ENCODE measurements at regions not wholly inside any gene's neighbourhood (a gene's known extent, or its start where the extent isn't known, plus 50 kb on each side); places are given as distances from the start of the nearest gene placed in this dataset.

DNA sequence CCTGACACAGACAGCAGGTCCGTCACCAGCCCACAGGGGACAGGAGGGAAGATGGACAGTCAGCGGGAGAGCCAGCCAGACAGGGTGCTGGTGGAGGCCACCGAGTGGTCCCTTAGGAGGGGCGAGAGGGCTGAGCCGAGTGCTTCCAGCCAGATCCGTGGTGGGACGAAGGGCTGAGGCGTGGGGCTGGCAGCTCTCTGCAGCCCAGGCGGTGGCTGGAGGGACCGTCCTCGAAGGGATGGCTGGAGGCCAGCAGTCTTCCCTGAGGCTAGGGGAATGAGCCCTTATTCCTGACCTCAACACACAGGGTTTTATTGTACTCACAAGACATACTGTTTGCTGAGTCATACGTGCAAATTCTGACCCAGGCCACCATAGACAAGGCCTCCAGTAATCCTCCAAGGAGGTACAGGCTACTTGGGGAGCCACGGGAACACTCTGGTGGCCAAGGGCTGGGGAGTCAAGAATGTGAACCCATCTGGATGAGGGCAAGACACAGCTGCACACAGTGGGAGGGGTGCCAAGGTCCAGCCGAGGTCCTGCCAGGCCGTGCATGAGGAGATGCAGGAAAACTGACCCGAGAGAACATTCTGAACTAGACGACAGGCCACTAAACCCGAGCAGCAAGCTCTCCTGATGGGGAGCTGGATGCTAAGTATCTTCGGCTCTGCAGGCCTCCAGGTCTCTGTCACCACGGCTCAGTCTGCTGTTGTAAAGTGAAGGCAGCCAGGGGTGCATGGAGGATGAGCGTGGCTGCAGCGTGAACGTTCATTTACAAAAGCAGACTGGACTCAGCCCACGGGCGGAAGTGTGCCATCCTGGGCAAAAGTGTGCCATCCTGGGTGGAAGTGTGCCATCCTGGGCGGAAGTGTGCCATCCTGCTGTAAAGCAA lies 242.5 kb downstream of the TTLL2 start:
- Histone ChIP-seq H3K4me1 (ENCODE audit: control insufficient read depth, insufficient read depth, low read length) (no peaks in the 10 kb centered on the region), H3K27ac (ENCODE audit: low read depth, low read length) (no peak overlapping the region), H3K4me3 (ENCODE audit: low read length) (no peak overlapping the region), H3K36me3 (ENCODE audit: control insufficient read depth, insufficient read depth, low read length) (no peaks in the 10 kb centered on the region), H3K9ac (ENCODE audit: low read length) (no peak overlapping the region), H3K27me3 (ENCODE audit: control insufficient read depth, insufficient read depth, low read length) (no peaks in the 10 kb centered on the region)

DNA sequence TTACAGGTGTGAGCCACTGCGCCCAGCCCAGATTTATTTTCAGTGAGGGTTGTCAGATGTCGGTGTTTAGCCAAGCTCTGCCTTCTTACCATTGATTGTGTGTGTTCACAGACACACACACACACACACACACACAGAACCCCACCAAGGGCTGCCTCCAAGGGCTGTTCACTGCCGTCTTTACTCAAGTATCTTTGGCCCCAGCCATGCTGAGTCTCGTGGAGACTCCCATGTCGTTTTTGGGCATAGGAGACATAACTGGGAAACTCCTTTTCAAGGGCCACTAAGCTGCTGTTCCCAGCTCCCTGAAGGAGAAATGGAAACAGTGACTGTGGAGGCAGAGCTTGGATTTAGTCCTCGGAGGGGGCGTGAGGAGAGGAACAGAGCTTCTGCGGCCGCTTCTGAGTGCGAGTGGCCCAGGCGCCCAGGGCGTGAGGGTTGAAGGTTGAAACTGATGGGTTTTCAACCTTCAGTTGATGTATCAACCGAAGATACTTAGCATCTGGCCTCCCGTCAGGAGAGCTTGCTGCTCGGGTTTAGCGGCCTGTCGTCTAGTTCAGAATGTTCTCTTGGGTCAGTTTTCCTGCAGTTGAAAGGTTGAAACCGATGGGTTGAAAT lies 243.6 kb downstream of the TTLL2 start:
- no peaks in the 10 kb centered on the region for H3K36me3 ChIP-seq (ENCODE audit: control insufficient read depth, insufficient read depth, low read length)
- H3K27me3 ChIP-seq (ENCODE audit: control insufficient read depth, insufficient read depth, low read length), result no peaks in the 10 kb centered on the region
- H3K9ac ChIP-seq (ENCODE audit: low read length), result no peak overlapping the region
- H3K4me1 ChIP-seq (ENCODE audit: control insufficient read depth, insufficient read depth, low read length), result no peaks in the 10 kb centered on the region
- H3K27ac ChIP-seq (ENCODE audit: low read depth, low read length), result no peak overlapping the region
- no peak overlapping the region for H3K4me3 ChIP-seq (ENCODE audit: low read length)

DNA sequence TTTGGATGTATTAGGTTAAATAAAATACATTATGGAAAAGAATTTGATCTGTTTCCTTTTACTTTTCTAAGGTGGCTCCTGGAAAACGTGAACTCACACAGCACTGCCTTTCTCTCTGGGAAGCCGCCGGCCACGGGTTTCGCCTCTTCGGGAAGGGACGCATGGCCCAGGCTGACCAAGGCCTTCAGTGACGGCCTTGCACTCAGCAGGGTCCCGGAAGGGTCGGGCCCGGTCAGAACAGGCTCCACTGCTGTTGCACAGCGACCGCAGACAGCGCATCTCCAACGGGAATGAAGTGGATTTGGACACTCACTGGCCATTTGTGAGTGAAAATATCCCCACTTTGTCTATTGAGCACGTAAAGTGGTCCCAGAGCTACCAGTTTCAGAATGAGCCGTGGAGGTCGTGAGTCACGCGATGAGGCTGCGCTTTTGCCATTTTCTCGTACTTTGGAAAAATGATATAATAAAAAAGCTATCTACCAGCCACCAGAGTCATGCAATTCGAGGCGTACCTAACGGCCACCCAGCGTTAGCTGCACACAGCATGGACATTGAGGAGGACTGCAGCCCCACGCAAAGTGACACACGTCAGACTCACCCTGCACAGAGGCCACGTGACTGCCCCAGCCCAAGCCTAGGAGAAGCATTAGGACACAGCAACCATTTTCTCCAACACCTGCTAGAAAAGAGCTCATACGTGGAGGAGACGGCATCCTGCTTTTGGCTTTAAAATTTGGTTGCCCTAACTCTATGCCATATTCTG lies 244.3 kb downstream of the TTLL2 start:
- Histone ChIP-seq H3K36me3 (ENCODE audit: control insufficient read depth, insufficient read depth, low read length) (no peaks in the 10 kb centered on the region), H3K9ac (ENCODE audit: low read length) (no peak overlapping the region), H3K27ac (ENCODE audit: low read depth, low read length) (no peak overlapping the region), H3K4me1 (ENCODE audit: control insufficient read depth, insufficient read depth, low read length) (no peaks in the 10 kb centered on the region), H3K4me3 (ENCODE audit: low read length) (no peak overlapping the region), H3K27me3 (ENCODE audit: control insufficient read depth, insufficient read depth, low read length) (no peaks in the 10 kb centered on the region)

DNA sequence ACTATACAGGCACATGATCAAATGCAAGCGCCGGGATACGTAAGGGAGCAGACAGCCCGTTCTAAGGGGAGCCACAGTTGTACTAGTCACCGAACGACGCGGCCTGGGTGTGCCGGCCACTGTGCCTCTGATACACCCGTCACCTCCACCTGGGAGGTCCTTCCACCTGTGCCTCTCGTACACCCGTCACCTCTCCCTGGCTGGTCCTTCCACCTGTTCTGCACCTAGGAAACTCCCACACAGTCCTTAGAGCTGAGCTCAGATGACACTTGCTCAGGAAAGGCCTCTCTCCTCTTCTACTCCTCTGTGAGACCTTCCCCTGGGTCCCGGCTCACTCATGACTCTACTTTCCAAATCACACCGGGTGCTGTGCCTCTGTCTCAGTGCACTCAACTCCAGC lies 245.0 kb downstream of the TTLL2 start:
- H3K9ac ChIP-seq (ENCODE audit: low read length), result no peak overlapping the region
- no peaks in the 10 kb centered on the region for H3K27me3 ChIP-seq (ENCODE audit: control insufficient read depth, insufficient read depth, low read length)
- H3K4me1 ChIP-seq (ENCODE audit: control insufficient read depth, insufficient read depth, low read length), result no peaks in the 10 kb centered on the region
- H3K4me3 ChIP-seq (ENCODE audit: low read length), result no peak overlapping the region
- no peaks in the 10 kb centered on the region for H3K36me3 ChIP-seq (ENCODE audit: control insufficient read depth, insufficient read depth, low read length)
- H3K27ac ChIP-seq (ENCODE audit: low read depth, low read length), result no peak overlapping the region

DNA sequence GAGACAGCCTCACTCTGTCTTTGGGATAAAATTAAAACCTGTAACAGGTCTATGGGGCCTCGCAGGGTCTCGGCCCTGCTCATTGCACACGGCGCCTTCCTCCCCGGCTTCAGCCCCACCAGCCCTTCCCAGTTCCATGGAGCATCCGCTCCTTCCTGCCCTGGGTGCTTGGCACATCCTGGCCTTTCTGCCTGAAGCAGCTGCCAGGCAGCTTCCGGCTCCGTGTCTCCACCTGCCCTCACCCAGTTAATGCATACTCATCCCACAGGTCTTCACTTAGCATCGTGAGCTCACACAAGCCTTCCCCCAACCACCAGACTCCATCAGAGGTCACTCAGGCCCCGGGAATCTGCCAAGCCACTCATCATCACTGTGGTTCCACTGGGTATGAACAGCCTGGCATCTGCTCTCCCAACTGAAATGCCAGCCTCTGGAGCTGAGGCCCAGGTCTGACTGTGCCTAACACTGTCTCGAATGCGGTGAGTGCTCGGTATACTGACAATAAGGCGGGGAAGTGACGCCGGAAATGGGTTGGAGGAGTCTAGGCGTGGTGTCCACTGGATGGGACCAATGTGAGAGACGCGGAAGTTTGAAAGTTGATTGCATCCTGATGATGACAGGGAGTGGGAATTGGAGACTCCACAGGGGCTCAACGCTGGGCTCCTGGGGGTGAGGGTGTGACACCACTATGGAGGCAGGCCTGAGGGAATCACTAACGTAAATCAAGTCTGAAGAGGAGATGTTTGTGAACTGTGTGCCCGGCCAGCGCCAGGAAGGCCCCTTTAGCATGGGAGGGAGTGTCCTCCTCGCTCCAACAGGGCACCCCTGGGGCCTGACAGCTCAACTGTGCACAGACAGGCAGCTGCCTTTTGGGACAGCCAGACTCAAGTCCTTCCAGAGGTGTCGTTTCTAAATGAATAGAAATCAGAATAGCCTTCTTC lies 245.8 kb downstream of the TTLL2 start:
- H3K9ac ChIP-seq (ENCODE audit: low read length), result no peak overlapping the region
- H3K27me3 ChIP-seq (ENCODE audit: control insufficient read depth, insufficient read depth, low read length), result no peaks in the 10 kb centered on the region
- no peak overlapping the region for H3K27ac ChIP-seq (ENCODE audit: low read depth, low read length)
- H3K4me1 ChIP-seq (ENCODE audit: control insufficient read depth, insufficient read depth, low read length), result no peaks in the 10 kb centered on the region
- H3K4me3 ChIP-seq (ENCODE audit: low read length), result no peak overlapping the region
- no peaks in the 10 kb centered on the region for H3K36me3 ChIP-seq (ENCODE audit: control insufficient read depth, insufficient read depth, low read length)

DNA sequence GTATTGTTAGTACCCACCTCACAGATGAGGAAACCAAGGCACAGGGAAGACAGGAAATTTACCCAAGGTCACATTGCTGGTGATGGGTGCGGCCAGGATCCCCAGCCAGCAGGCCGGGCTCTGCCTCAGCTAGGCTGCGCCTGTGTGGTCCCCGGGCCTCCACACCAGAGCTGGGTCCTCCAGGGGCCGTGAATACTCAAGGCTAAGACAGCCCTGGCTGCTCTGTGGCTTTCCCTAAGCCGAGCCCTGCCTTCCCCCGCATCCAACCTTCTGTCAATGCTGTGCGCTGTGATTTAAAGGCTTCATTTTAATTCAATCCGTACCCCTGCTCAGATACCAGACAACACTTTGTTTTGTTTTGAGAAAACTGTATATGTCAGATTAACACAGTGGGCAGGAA lies 246.7 kb downstream of the TTLL2 start:
- Histone ChIP-seq H3K36me3 (ENCODE audit: control insufficient read depth, insufficient read depth, low read length) (no peaks in the 10 kb centered on the region), H3K27ac (ENCODE audit: low read depth, low read length) (no peak overlapping the region), H3K4me1 (ENCODE audit: control insufficient read depth, insufficient read depth, low read length) (no peaks in the 10 kb centered on the region), H3K4me3 (ENCODE audit: low read length) (no peak overlapping the region), H3K9ac (ENCODE audit: low read length) (no peak overlapping the region), H3K27me3 (ENCODE audit: control insufficient read depth, insufficient read depth, low read length) (no peaks in the 10 kb centered on the region)

DNA sequence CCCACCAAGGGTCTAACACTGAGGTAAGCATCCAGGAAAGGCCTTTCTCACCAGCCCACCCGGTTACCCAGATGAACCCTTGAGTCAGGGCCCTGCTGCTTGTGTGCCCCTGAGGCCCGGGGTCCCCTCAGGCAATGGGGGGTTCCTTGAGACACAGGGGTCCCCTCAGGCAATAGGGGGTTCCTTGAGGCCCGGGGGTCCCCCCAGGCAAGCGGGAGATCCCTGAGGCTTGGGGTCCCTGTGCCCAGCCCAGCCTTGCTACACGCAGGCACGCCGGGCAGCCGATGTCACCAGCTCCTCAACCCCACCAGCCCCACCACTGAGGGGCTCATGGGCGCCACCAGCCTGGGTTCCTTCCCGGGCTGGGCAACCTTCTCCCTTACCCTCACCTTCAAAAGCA lies 247.2 kb downstream of the TTLL2 start:
- Histone ChIP-seq H3K9ac (ENCODE audit: low read length) (no peak overlapping the region), H3K36me3 (ENCODE audit: control insufficient read depth, insufficient read depth, low read length) (no peaks in the 10 kb centered on the region), H3K27ac (ENCODE audit: low read depth, low read length) (no peak overlapping the region), H3K27me3 (ENCODE audit: control insufficient read depth, insufficient read depth, low read length) (no peaks in the 10 kb centered on the region), H3K4me1 (ENCODE audit: control insufficient read depth, insufficient read depth, low read length) (no peaks in the 10 kb centered on the region), H3K4me3 (ENCODE audit: low read length) (no peak overlapping the region)

DNA sequence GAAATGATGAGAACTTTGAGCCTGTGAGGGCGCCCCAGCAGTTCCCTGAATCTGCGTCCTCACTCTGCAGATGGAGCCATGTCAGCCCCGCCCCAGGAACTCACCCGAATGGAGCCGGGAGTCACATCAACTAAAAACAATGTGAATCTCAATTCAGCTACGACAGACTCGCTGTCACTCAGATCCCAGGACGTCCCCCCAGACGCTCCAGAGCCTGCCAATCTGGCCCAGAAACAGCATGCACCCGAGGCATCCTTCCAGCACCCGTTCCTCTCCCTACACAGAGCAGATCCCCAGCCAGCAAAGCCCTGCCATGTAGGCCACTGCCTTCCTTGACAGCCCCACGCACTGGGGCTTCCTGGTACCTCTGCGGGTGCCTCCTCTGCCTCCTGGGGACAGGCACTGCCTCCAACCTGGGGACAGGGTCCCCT lies 248.0 kb downstream of the TTLL2 start:
- Histone ChIP-seq H3K36me3 (ENCODE audit: control insufficient read depth, insufficient read depth, low read length) (no peaks in the 10 kb centered on the region), H3K4me3 (ENCODE audit: low read length) (no peak overlapping the region), H3K4me1 (ENCODE audit: control insufficient read depth, insufficient read depth, low read length) (no peaks in the 10 kb centered on the region), H3K27me3 (ENCODE audit: control insufficient read depth, insufficient read depth, low read length) (no peaks in the 10 kb centered on the region), H3K9ac (ENCODE audit: low read length) (no peak overlapping the region), H3K27ac (ENCODE audit: low read depth, low read length) (peak overlapping the region; percentile 47)

DNA sequence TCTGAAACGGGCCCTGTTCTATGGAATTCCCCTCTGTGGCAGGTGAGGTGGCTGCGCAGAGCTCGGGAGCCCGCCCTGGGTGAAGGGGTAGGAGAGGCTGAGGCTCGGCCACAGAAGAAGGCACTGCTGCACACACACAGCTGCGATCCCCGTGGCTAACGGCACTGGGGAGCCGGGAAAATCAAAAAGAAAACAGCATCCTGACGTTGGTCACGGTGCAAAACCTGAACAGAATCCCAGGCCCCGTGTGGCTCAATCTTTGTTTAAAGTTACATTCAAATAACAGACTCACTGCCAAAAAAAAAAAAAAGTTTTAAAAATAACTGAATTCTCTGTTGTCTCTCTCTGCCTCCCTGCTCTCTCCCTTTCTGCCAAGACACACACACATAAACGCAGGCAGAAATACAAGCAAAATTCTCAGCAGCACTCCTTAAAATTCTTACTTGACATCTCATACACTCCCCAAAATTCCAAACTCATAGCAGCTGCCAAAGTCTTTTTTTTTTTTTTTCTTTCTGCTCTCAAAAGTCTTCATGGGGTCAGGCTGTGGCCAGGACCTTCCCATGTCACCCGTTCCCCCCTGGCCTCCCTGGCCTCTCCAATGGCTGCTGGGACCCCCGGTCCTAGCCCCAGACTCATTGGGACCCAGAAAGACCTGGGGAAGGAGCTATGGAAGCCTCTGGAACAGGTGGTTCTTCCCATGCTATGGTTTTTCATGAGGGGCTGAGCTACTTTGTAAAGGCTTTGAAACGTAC lies 248.8 kb downstream of the TTLL2 start:
- no peaks in the 10 kb centered on the region for H3K27me3 ChIP-seq (ENCODE audit: control insufficient read depth, insufficient read depth, low read length)
- no peaks in the 10 kb centered on the region for H3K4me1 ChIP-seq (ENCODE audit: control insufficient read depth, insufficient read depth, low read length)
- no peak overlapping the region for H3K4me3 ChIP-seq (ENCODE audit: low read length)
- H3K9ac ChIP-seq (ENCODE audit: low read length), result no peak overlapping the region
- H3K27ac ChIP-seq (ENCODE audit: low read depth, low read length), result peak overlapping the region; percentile 47
- H3K36me3 ChIP-seq (ENCODE audit: control insufficient read depth, insufficient read depth, low read length), result no peaks in the 10 kb centered on the region

DNA sequence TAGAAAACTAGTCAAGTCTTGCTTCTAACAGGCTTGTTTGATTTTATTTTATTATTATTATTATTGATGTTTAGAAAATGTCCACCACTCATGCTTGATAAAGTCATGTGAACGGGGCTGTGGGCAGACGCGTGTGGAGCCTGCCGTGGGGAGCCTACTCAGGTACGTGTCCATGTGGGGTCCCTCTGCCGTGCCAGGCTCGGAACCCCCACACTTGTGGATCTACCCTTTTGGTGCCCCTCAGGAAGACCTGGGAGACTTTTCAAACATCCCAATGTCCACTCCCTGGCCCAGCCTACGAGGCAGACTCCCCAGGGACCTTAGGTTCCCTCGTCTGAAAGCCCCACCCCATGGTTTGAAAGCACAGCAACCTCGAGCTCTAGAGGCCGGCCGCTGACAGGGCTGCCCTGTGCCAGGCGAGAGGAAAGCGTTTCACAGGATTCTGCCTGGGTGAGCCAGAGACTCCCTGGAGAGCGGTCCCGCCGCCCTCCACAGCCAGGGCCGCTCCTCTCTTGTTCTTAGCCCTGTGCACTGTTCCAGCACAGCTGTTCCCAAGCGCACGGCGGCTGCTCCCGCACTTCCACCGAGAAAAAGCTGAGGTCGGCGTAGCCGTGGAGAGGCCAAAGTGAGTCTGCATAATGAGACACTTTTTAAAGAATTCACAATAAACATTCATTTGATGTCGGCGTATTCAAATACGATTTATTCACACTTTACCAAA lies 249.7 kb downstream of the TTLL2 start:
- Histone ChIP-seq H3K36me3 (ENCODE audit: control insufficient read depth, insufficient read depth, low read length) (no peaks in the 10 kb centered on the region), H3K27ac (ENCODE audit: low read depth, low read length) (no peak overlapping the region), H3K27me3 (ENCODE audit: control insufficient read depth, insufficient read depth, low read length) (no peaks in the 10 kb centered on the region), H3K4me1 (ENCODE audit: control insufficient read depth, insufficient read depth, low read length) (no peaks in the 10 kb centered on the region), H3K4me3 (ENCODE audit: low read length) (no peak overlapping the region), H3K9ac (ENCODE audit: low read length) (no peak overlapping the region)

DNA sequence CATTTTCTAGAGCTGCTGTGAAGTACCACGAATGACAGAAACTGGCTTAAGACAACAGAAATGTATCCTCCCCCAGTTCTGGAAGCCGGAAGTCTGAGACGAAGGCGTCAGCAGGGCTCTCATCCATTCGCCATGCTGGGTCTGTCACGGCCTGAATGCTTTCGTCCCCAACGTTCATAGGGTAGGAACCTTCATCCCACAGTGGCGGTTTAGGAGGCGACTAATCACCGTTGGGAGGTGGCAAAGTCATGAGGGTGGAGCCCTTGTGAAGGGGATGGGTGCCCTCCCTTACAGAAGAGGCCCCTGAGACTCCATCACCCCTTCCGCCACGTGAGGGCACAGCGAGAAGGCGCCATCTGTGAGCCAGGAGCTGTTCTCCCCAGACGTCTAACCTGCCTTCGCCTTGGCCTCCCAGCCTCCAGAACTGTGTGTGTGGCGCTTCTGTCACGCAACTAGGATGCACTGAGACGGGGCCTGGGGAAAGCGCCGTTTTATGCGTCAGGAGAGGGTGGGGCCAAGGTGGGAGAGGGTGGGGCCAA lies 250.3 kb downstream of the TTLL2 start:
- H3K36me3 ChIP-seq (ENCODE audit: control insufficient read depth, insufficient read depth, low read length), result no peaks in the 10 kb centered on the region
- no peaks in the 10 kb centered on the region for H3K27me3 ChIP-seq (ENCODE audit: control insufficient read depth, insufficient read depth, low read length)
- no peak overlapping the region for H3K9ac ChIP-seq (ENCODE audit: low read length)
- no peaks in the 10 kb centered on the region for H3K4me1 ChIP-seq (ENCODE audit: control insufficient read depth, insufficient read depth, low read length)
- no peak overlapping the region for H3K4me3 ChIP-seq (ENCODE audit: low read length)
- H3K27ac ChIP-seq (ENCODE audit: low read depth, low read length), result no peak overlapping the region

Data from rectal smooth muscle tissue (tissue), 1 donor.